ENCODE measurements at regions not wholly inside any gene's neighbourhood (a gene's known extent, or its start where the extent isn't known, plus 50 kb on each side); places are given as distances from the start of the nearest gene placed in this dataset.

DNA sequence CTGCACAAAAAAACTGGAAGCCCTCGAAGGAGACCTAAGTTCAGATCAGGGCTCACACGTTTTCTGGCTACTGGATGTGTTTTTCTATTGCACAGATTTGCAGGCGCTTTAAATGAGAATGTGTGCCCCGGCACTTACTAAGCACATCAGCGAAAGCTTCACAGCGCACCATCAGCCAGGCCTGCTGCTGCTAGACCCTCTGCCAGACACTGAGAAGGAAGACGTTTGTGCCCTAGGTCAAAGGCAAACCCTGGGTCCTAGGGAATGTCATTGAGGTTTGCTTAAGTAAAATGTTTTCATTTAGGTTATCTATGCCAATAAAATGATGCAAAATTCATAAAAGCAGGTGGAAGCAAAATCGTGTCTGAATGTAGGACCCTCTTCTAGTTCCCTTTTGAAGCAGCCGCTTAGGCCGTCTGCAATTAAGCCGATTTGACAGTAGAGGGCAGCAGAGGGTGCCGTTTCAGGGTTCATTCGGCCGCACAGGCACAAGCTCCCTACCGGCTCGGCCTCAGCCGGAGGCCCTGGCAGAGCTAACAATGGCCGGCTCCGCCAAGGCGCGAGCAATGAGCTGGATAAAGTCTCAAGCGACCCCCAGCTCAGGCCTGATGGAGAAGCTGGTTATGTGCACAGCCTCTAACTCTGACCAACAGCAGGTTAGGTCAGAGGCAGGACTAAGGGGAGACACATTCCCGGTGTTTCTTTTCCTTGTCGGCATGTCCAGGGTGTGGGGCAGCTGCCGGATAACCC is 107.2 kb upstream of the FOXA2 start (continued):
- TF ChIP-seq, protein P1, sequence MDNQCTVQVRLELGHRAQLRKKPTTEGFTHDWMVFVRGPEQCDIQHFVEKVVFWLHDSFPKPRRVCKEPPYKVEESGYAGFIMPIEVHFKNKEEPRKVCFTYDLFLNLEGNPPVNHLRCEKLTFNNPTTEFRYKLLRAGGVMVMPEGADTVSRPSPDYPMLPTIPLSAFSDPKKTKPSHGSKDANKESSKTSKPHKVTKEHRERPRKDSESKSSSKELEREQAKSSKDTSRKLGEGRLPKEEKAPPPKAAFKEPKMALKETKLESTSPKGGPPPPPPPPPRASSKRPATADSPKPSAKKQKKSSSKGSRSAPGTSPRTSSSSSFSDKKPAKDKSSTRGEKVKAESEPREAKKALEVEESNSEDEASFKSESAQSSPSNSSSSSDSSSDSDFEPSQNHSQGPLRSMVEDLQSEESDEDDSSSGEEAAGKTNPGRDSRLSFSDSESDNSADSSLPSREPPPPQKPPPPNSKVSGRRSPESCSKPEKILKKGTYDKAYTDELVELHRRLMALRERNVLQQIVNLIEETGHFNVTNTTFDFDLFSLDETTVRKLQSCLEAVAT (IDR thresholded peaks at IDR 0.05): no peak
- TF ChIP-seq FOXM1 (IDR thresholded peaks at IDR 0.05; ENCODE audit: low read depth, low read length) (no peak), ZNF622 (IDR thresholded peaks at IDR 0.05) (no peak), BACH1 (IDR thresholded peaks at IDR 0.05; ENCODE audit: borderline replicate concordance) (no peak), YY1 (IDR thresholded peaks at IDR 0.05; ENCODE audit: low read depth, low read length) (peak; percentile 86), SMC3 (IDR thresholded peaks at IDR 0.05; ENCODE audit: borderline replicate concordance, low read length) (peak; percentile 84), EZH2 (IDR thresholded peaks at IDR 0.05; ENCODE audit: borderline replicate concordance, control insufficient read depth, low read depth, low read length) (no peak), TAF1 (IDR thresholded peaks at IDR 0.05; ENCODE audit: borderline replicate concordance, low read depth, low read length) (no peak)
- TF ChIP-seq, protein P2, sequence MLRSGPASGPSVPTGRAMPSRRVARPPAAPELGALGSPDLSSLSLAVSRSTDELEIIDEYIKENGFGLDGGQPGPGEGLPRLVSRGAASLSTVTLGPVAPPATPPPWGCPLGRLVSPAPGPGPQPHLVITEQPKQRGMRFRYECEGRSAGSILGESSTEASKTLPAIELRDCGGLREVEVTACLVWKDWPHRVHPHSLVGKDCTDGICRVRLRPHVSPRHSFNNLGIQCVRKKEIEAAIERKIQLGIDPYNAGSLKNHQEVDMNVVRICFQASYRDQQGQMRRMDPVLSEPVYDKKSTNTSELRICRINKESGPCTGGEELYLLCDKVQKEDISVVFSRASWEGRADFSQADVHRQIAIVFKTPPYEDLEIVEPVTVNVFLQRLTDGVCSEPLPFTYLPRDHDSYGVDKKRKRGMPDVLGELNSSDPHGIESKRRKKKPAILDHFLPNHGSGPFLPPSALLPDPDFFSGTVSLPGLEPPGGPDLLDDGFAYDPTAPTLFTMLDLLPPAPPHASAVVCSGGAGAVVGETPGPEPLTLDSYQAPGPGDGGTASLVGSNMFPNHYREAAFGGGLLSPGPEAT (IDR thresholded peaks at IDR 0.05; ENCODE audit: low read depth): no peak
- TF ChIP-seq, protein P3, sequence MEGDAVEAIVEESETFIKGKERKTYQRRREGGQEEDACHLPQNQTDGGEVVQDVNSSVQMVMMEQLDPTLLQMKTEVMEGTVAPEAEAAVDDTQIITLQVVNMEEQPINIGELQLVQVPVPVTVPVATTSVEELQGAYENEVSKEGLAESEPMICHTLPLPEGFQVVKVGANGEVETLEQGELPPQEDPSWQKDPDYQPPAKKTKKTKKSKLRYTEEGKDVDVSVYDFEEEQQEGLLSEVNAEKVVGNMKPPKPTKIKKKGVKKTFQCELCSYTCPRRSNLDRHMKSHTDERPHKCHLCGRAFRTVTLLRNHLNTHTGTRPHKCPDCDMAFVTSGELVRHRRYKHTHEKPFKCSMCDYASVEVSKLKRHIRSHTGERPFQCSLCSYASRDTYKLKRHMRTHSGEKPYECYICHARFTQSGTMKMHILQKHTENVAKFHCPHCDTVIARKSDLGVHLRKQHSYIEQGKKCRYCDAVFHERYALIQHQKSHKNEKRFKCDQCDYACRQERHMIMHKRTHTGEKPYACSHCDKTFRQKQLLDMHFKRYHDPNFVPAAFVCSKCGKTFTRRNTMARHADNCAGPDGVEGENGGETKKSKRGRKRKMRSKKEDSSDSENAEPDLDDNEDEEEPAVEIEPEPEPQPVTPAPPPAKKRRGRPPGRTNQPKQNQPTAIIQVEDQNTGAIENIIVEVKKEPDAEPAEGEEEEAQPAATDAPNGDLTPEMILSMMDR (IDR thresholded peaks at IDR 0.05 in 2 of 3, conservative IDR thresholded peaks at IDR 0.05 in 1 of 3; ENCODE audit: control insufficient read depth in 2 of 3, extremely low read depth in 1 of 3, insufficient read depth in 1 of 3, low read depth in 3 of 3, low read length in 3 of 3): peak; percentile 81 to 89 (median 84)
- TF ChIP-seq, protein P4, sequence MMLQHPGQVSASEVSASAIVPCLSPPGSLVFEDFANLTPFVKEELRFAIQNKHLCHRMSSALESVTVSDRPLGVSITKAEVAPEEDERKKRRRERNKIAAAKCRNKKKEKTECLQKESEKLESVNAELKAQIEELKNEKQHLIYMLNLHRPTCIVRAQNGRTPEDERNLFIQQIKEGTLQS (IDR thresholded peaks at IDR 0.05; ENCODE audit: borderline replicate concordance, extremely low read depth, low read depth, low read length): no peak

Measured in GM12878 (cell line).